Hepatocyte (in vitro differentiated cells): ENCODE measurements at regions not wholly inside any gene's neighbourhood (a gene's known extent, or its start where the extent isn't known, plus 50 kb on each side); places are given as distances from the start of the nearest gene placed in this dataset.
"Not testable (repeated sequence)": the region's sequence is repeated elsewhere in the genome, so short reads cannot be mapped to it uniquely, and the experiment has no call there.

ENCODE experiments used
- DNase-seq: peaks from one replicate; pipeline ENCODE4 v3.0.0-alpha.2; 2016; ENCODE audit warnings: low spot score
- H2AFZ ChIP-seq: fragments of 200-600 bp; sonication (generic); 2 replicates; pipeline ENCODE4 v1.6.0; 2016; ENCODE audit warnings: antibody characterized with exemption, mild to moderate bottlenecking
- H3K27ac ChIP-seq: fragments of 200-600 bp; sonication (generic); 2 replicates; pipeline ENCODE4 v1.5.1; 2016; ENCODE audit warnings: mild to moderate bottlenecking
- H3K27me3 ChIP-seq: fragments of 200-600 bp; sonication (generic); 2 replicates; pipeline ENCODE4 v1.6.1; 2016
- H3K36me3 ChIP-seq: fragments of 200-600 bp; sonication (generic); replicated peaks from 2 replicates; pipeline ENCODE4 v1.5.1; 2016; ENCODE audit warnings: low read depth; ENCODE audit not compliant: insufficient read depth
- H3K4me1 ChIP-seq: fragments of 200-600 bp; sonication (generic); 2 replicates; pipeline ENCODE4 v1.5.1; 2016; ENCODE audit warnings: mild to moderate bottlenecking, moderate library complexity; ENCODE audit not compliant: insufficient read depth
- H3K4me2 ChIP-seq: fragments of 200-600 bp; sonication (generic); 2 replicates; pipeline ENCODE4 v1.6.0; 2016
- H3K4me3 ChIP-seq: fragments of 200-600 bp; sonication (generic); 2 replicates; pipeline ENCODE4 v1.5.1; 2016; ENCODE audit warnings: mild to moderate bottlenecking
- H3K79me2 ChIP-seq: fragments of 200-600 bp; sonication (generic); 2 replicates; pipeline ENCODE4 v1.6.0; 2017; ENCODE audit warnings: mild to moderate bottlenecking
- H3K9me2 ChIP-seq: fragments of 200-600 bp; sonication (generic); replicated peaks from 2 replicates; pipeline ENCODE4 v1.6.0; 2017; ENCODE audit warnings: mild to moderate bottlenecking; ENCODE audit not compliant: insufficient read depth
- H3K9me3 ChIP-seq: fragments of 200-600 bp; sonication (generic); 2 replicates; pipeline ENCODE4 v1.5.1; 2016; ENCODE audit warnings: low read depth, mild to moderate bottlenecking
- H4K20me1 ChIP-seq: fragments of 200-600 bp; sonication (generic); 2 replicates; pipeline ENCODE4 v1.6.0; 2016; ENCODE audit warnings: mild to moderate bottlenecking; ENCODE audit not compliant: insufficient read depth, poor library complexity, severe bottlenecking
- CTCF ChIP-seq: fragments of 200-600 bp; sonication (generic); IDR thresholded peaks from 2 replicates; pipeline ENCODE4 v1.5.1; 2016; ENCODE audit warnings: antibody characterized with exemption, mild to moderate bottlenecking; ENCODE audit not compliant: poor library complexity
- EZH2 ChIP-seq: fragments of 200-600 bp; sonication (generic); IDR thresholded peaks from 2 replicates; pipeline ENCODE4 v1.6.1; 2016; ENCODE audit warnings: antibody characterized with exemption, mild to moderate bottlenecking, borderline replicate concordance
- EZH2phosphoT487 ChIP-seq: fragments of 200-600 bp; sonication (generic); IDR thresholded peaks from one replicate; pipeline ENCODE4 v1.6.1; 2018; ENCODE audit warnings: antibody characterized with exemption, mild to moderate bottlenecking, low read depth, moderate library complexity; ENCODE audit not compliant: unreplicated experiment, severe bottlenecking
- WGBS: methylation state at CpG from one replicate; pipeline ENCODE4 v1.1.6; 2016; ENCODE audit warnings: low lambda C conversion rate; ENCODE audit errors: missing lambda C conversion rate; 5-methylcytosine and 5-hydroxymethylcytosine counted together

- 48% methylated on average over 5 of the region's 5 CpGs for WGBS
- H3K9me2 ChIP-seq = no peaks in the 10 kb centered on the region
- DNase-seq = no peak
- no peaks in the 10 kb centered on the region for H3K36me3 ChIP-seq
- H3K27me3 ChIP-seq = no peaks in the 10 kb centered on the region
- no peak overlapping the region for H3K4me2 ChIP-seq
- no peak overlapping the region for H3K27ac ChIP-seq
- TF ChIP-seq CTCF = no peak
- no peak for TF ChIP-seq EZH2phosphoT487
- TF ChIP-seq EZH2 = no peak
- no peaks in the 10 kb centered on the region for H4K20me1 ChIP-seq
- H3K4me3 ChIP-seq = no peak overlapping the region
- no peak overlapping the region for H2AFZ ChIP-seq
- H3K79me2 ChIP-seq = no peaks in the 10 kb centered on the region
- peaks cover 7% of the 10 kb centered on the region for H3K9me3 ChIP-seq
- no peaks in the 10 kb centered on the region for H3K4me1 ChIP-seq
Measured at GRCh38 chr4:13821522-13821921, 194.0 kb upstream of the BOD1L1 start.

GRCh38 chr4:13825822-13826221, 198.3 kb upstream of the BOD1L1 start:
- not testable (repeated sequence) for H2AFZ ChIP-seq, H3K27ac ChIP-seq, H3K9me2 ChIP-seq, H3K4me3 ChIP-seq, H3K4me1 ChIP-seq, H3K9me3 ChIP-seq, H3K36me3 ChIP-seq, H3K4me2 ChIP-seq, H3K79me2 ChIP-seq, DNase-seq, H3K27me3 ChIP-seq, H4K20me1 ChIP-seq

GRCh38 chr4:13829457-13829856, 201.9 kb upstream of the BOD1L1 start:
- H2AFZ ChIP-seq = no peak overlapping the region
- no peak overlapping the region for H3K4me2 ChIP-seq
- peaks cover 2% of the 10 kb centered on the region for H3K9me3 ChIP-seq
- H3K79me2 ChIP-seq = no peaks in the 10 kb centered on the region
- no peak overlapping the region for H3K4me3 ChIP-seq
- DNase-seq = no peak
- H3K27ac ChIP-seq = no peak overlapping the region
- 90% methylated on average over 3 of the region's 3 CpGs for WGBS
- peaks cover 3% of the 10 kb centered on the region for H3K27me3 ChIP-seq
- H3K9me2 ChIP-seq = no peaks in the 10 kb centered on the region
- no peaks in the 10 kb centered on the region for H4K20me1 ChIP-seq
- TF ChIP-seq EZH2phosphoT487 (no peak), CTCF (no peak), EZH2 (no peak)
- H3K36me3 ChIP-seq = no peaks in the 10 kb centered on the region
- no peaks in the 10 kb centered on the region for H3K4me1 ChIP-seq

DNA sequence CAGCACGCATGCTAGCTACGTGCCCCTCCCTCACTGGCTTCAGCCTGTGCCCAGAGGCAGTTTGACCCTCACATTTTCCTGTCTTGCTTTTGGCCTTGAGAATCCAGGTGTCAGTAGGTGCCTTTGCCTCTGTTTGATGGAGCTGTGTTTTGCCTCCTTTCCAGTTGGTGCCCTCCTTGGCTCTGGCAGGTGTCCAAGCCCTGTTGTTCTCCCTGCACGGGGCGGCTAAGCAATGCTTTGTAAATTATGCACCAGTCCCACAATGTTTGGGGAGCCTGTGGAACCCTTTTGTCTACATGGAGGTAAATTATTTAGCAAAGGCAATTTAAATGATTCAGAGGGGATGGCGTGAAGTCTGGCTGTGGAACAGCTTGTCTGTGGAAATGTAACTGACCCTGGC, 202.9 kb upstream of the BOD1L1 start:
- H3K9me2 ChIP-seq = no peaks in the 10 kb centered on the region
- no peak for DNase-seq
- no peak for TF ChIP-seq EZH2phosphoT487
- TF ChIP-seq EZH2 = no peak
- TF ChIP-seq CTCF = no peak
- H3K4me2 ChIP-seq = no peak overlapping the region
- H3K27me3 ChIP-seq = peaks cover 3% of the 10 kb centered on the region
- no peak overlapping the region for H3K27ac ChIP-seq
- H3K36me3 ChIP-seq = no peaks in the 10 kb centered on the region
- H4K20me1 ChIP-seq = no peaks in the 10 kb centered on the region
- no peaks in the 10 kb centered on the region for H3K79me2 ChIP-seq
- H3K9me3 ChIP-seq = no peaks in the 10 kb centered on the region
- H3K4me3 ChIP-seq = no peak overlapping the region
- no peak overlapping the region for H2AFZ ChIP-seq
- WGBS = 86% methylated on average over 5 of the region's 5 CpGs
- H3K4me1 ChIP-seq = no peaks in the 10 kb centered on the region
